ENCODE measurements at regions not wholly inside any gene's neighbourhood (a gene's known extent, or its start where the extent isn't known, plus 50 kb on each side); places are given as distances from the start of the nearest gene placed in this dataset.

DNA sequence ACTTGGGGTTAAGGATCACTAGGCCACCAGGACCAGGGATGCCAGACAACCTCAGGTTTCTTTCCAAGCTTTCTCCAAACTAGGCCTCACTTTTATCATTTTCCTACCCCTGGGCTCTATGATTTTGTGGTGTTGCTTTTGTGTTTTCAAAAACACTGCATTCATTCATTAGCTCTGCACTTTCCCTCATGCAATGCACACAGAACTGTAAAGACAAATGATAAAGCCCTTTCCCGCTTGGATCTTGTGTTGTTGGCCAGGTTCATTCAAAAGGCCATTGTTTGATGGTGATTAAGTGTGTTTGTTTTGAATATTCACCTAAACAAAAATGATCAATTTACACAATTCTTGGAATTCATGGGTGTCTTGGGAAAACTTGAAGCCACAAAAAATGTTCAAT is 210.7 kb upstream of the TNP1 start:
- no peak for DNase-seq

DNA sequence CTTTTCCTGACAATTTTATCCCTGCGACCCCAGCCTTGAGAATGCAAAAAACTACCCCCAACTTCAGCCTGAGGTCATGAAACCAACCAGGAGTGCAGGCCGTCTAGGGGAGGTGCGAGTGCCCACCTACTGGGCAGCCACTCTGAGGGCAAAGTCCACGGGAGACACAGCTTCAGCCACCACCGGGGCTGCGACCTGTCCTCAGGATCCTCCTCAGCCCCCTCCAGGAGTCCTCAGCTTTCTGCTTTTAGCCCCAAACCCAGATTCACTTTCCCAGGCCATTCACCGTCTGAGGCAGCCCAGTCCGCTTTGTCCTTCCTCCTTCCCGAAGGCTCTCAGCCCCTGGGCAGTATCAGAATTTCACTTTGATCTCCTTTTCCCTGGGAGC is 210.2 kb upstream of the TNP1 start:
- DNase-seq = no peak

DNA sequence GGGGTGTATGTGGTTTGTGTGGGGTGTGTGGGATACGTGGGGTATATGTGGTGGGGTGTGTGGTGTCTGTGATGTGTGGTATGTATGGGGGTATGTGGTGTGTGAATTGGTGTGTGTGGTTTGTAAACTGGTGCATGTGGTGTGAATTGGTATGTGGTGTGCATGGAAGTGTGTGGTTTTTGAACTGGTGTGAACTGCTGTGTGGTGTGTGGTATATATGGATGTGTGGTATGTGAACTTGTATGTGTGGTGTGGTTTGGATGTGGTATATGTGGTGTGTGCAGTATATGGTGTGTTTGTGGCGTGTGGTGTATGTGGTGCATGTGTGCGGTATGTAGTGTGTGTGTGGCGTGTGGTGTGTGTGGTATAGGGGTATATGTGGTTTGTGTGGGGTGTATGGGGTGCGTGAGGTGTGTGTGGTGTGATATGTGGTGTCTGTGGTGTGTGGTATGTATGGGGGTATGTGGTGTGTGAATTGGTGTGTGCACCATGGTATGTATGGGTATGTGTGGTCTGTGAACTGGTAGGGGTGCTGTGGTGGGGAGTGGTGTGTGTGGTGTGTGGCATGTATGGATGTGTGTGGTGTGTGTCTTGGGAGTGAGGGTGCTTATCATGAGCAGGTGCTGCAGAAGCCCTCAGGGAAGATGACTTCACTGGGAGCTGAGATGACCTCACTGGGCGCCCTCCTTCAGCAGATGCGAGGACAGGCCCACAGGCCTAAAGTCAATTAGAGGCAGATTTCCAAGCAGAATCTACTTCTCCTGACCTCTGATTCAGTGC is 209.6 kb upstream of the TNP1 start:
- DNase-seq = no peak

DNA sequence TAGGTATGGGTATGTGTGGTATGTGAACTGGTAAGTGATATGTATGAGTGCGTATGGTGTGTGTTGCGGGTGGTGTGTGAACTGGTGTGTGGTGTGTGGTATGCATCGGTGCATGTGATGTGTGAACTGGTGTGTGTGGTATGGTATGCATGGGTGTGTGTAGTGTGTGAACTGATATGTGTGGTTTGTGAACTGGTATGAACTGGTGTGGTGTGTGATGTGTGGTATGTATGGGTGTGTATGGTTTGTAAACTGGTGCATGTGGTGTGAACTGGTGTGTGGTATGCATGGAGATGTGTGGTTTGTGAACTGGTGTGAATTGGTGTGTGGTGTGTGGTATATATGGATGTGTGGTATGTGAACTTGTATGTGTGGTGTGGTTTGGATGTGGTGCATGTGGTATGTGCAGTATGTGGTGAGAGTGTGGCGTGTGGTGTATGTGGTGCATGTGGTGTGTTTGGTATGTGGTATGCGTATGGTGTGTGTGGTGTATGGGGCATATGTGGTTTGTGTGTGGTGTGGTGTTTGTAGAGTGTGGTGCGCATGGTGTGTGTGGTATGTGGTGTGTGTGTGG is 208.9 kb upstream of the TNP1 start:
- DNase-seq = no peak

DNA sequence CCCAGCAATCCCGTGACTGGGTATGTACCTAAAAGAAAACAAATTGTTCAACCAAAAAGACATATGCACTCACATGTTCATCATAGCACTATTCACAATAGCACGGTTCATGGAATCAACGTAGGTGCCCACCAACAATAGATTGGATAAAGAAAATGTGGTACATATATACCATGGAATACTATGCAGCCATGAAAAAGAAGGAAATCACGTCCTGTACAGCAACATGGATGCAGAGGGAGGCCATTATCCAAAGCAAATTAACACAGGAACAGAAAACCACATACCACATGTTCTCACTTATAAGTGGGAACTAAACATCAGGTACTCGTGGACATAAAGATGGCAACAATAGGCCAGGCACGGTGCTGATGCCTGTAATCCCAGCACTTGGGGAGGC is 207.9 kb upstream of the TNP1 start:
- no peak for DNase-seq

DNA sequence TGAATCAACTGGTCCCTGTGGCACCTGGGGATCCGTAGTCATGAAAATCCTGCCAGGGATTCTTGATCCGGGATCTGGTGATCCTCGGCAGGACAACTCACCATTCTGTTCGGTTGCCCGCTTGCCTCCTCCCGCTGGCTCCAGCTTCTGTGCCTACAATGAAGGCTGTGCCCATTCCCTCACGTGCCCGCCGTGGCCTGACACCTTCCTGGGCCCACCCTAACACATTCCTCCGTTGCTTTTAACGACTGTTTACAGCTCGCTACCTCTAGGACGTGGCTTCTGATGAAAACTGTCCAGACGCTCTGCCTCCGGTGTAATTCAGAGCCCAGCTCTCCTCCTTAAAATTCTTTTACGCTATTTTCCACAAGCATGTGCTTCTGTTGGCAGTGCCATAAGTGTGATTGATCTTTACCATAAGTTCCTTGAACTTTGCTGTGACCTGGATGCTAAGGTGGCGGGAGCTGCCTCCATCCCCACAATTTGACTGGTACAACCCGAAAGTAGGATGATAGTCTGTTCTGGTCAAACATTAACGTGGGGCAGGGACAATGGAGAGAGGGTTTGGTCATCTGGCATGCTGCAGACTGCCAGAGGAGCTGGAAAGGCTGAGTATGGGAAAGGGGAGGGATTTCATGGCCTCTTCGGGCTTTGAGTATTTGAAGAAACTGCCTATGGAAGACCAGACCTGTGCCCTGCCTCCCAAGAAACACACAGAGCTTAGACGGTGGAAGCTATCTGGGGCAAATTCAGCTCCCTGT is 206.8 kb upstream of the TNP1 start:
- DNase-seq = no peak

DNA sequence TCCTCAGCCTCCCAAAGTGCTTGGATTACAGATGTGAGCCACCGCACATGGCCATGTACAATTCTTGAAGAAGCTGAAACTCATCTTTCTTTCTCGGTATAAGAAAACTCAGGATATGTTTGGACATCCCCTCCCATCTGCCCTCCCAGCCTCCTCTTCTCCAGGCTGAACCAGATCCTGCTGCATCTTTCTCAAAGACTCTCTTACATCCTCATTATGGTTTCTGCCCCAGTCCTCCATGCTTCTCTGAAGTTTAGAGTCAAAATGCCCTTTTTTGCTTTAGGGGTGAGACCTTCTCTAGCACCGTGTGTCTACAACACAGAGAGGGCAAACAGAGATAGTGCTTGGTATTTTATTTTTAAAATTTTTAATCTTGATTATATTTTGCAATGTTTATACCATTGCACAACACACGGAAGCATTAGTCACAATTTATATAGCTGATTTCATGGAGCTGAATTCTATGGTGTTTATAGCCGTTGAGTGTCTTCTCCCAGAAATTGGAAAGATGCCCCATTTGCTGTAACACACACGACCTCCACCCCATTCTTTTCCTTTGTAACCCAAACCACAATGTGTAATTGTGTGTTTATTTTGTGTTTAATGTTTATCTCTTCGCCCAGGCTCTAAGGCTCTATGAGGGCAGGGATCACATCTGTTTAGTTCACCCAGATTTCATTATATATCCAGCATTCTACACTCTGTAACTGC is 206.0 kb upstream of the TNP1 start:
- DNase-seq = no peak

DNA sequence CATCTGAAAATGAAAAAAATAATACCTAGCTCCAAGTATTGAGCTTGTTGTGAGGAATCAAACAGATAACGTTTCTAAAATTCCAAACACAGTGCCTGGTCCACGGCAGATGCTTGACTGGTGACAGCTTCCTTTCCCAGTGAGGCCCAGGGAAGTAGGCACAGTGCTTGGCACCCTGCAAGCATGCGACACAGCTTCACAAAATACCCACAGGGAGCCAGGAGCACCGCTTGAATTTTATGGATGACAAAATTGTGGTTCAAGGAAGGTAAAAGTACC is 205.1 kb upstream of the TNP1 start:
- peak in 1 of 58 donors; percentile 33 for DNase-seq

DNA sequence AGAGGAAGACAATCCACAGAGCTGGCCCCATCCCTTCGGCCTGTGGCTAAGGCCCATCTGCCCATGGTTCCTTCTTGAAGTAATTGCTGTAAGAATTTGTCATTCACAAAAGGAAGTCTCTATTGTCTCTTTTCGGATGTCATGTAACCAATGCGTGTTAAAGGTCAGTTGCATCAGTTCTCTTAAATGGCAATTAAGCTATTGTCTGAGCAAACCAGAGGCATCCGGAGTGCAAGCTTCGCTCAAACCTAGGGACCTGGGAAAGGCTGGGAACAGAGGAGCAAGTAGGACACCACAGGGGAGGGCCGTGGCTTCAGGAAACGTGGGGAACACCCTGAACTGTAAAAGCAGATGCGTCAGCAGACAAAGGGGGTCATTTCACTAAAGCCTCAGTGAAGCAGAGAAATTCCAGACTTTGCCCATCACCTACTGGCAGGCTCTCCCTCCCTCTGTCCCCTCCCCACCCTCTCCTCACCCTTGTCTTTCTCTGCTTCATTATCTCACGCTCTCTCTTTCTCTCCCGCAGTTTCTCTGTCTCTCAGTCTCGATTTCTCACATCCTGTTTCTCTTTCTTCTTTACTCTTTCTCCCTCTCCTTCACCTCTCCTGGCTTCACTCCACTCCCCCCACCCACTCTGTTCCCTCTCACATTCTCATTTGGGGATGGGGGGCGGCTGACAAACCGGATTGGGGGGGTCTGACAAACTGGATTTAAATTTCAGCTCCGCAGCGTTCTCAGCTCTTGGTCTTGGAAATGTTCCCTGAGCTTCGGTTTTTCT is 204.6 kb upstream of the TNP1 start:
- DNase-seq = no peak

DNA sequence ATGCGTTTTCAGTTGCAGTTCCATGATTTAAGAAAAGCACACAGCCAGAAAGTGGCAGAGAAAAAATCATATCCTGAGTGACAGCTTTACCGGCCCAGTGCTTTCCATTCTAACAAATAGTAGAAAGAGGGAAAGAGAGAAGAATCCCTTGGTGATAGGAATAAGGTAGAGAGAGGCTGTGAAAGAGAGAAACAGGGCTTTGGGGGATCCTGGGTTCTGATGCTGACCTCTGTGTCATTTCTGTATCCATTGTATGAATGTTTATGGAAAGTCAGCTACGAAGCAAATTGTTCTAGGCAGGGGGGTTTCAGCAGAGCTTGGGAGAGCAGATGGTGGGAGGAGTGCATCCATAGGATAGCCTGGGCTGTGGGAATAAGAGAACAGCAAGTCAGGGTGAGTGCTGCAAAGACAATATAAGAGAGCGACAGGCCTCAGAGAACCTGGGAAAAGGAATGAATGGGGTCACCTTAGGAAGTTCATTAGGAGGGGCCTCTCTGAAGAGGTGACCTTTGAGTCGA is 203.4 kb upstream of the TNP1 start:
- DNase-seq = no peak

DNA sequence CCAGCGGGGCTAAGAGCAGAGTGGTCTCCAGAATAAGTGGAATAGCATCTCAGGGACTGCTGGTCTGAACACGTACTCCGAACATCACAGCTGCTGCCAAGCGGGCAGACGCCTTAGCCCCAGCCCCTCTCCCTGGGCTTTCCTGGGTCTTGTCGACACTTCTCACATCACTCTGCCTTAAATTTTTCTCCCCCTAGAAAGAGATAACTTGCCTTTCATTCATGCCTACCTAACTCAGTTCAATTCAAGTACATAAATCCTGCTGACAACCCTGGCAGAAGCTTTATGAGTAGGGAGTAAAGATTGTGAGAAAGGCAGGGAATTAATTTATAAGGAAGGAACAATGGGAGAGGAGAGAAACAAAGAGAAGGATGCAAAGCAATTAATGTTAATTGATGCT is 202.9 kb upstream of the TNP1 start:
- no peak for DNase-seq

DNA sequence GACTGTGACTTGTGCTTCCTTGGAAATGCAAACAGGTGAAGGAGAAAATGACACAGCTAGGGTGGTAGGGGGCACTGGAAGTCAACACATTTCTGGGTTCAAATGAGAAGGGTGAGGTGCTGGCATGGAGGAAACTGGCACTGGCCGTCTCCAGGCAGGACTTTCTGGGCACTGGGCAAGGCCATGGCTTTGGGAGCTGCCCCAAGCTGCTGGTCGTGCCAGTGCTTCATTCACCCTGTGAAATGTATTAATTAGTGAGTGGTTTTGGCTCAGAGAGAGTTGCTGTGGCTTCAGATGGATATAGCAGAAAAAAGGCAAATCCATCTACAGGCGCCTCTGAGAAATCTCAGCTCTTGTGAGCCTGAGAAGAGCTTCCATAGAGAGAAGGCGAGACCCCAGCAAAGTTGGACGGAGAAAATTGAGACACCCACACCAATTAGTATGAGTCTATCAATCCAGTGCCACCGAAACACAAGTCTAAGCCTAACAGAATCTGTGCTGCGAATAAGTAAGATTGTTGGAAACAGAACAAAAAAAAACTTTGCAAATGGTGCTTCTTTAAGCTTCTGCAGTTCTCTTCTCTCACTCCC is 202.1 kb upstream of the TNP1 start:
- DNase-seq = peak in 48 of 58 donors; percentile 4 to 81 (median 44)

DNA sequence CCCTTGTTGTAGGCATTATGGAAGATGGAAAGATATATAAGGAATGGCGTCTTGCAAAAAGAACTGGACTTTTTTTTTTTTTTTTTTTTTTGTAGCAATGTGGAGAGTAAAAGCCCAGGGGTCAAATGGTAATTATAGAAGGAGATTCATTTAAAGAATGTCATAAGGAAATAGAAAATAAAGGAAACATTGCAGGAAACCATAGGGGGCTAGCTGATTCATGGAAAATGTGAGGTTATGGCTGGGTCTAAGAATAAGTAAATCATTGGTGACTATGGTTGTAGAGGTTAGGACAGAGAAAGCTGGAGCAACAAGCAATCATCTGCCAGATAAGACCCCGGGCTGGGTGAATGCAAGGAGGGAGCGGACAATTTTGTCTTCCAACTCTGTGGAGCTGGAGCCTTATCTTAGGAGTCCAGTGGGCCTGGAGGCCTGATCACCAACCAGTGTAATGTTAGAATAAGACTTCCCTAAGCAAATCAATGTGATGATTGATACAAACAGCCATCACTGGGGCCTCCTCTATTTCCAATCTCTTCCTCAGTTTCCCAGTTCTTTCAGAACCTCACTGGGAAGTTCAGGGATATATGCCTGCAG is 201.2 kb upstream of the TNP1 start:
- DNase-seq = no peak

DNA sequence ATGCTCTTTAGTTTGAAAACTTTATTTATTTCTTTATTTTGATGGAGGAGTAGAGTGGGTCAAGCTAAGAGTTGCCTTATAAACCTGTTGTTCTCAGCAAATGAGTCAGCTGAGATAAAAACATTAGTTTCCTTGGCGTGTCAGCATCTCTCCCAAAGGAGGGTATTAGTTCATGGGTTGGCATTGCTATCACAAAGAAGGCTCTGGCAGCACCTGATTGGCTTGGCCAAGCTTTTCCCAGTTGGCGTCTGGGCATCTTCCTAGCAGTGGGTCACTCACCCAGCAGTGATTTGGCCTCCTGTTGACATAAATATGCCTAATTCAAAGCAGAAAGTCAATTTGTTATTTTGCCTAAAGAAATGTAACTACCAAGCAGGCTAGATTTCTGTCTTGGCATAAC is 200.7 kb upstream of the TNP1 start:
- DNase-seq = no peak

DNA sequence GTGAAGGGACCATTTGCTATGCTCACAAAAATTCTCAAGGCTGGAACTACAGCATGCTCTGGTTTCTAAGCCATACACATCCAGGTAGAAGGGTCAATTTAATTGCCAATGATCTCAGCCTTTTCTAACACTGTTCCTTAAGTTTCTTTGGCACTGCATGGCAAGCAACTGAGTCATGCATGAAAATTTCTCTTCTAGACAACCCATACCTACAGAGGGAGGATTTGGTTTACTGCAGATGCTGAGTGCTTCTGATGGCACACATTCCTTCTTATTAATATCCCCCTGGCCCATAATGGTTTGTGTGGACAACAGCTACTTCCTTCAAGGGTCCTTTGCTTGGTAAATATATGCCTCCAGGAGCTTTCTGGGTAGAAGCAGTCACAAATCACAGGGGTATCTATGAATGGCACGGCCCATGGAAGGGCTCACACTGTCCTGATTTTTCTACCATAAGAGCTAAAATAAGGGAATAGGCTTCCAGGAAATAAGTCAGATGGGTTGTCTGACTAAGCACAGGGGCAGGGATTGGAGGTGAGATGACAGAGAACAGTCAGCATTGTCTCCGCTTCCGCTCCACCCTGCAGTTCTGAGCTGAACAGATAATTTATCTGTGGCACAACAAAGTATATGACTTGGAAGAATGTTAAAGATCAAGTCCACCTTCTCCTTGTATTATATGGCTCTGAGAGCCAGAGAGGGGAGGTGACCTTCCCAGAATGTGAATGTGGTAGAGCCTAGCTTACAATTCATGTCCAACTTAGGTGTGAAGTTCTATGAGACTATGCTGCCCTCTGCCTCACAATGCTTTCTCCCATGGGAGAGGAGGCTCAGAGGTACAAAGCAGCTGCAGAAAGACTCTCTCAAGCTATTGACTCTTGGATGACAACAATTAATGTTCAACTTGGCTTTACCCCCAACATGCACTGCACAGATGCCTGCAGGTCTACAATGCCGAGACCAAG is 199.2 kb upstream of the TNP1 start:
- DNase-seq = no peak

DNA sequence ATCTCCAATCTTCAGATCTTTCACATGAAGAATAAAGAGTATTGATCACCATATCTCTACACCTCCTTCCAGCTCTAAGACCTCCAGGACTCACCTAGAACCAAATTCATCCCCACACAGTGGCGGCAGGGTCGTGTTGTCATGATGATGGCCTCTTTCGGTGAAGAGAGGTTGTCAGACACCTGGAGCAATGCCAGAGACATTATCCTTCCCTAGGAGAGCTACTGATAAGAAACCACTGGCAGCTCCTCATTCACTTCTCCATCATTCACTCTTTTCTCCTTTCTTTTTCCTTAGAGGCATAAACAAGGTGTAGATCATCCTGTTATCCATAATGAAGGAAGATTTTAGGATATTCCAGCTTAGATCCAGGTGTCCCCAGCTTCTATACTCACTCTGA is 197.9 kb upstream of the TNP1 start:
- DNase-seq = no peak

DNA sequence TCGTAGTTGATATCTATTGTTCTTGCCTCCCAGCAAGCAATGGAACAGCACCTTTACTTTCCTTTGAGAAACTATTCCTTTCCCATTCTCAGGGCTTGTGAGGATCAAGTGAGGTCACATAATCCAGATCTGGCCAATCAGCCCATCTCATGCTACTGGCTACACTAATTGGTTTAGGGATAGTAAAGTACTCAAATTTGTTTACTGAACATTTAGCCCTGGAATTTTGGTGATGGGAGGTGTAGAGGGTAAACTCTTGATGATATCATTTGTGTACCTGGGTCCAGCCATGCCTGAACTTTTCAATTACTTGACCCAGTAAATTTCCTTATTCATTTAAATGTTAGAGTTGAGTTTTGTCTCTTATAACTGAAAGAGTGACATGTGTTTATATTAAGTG is 195.8 kb upstream of the TNP1 start:
- no peak for DNase-seq

DNA sequence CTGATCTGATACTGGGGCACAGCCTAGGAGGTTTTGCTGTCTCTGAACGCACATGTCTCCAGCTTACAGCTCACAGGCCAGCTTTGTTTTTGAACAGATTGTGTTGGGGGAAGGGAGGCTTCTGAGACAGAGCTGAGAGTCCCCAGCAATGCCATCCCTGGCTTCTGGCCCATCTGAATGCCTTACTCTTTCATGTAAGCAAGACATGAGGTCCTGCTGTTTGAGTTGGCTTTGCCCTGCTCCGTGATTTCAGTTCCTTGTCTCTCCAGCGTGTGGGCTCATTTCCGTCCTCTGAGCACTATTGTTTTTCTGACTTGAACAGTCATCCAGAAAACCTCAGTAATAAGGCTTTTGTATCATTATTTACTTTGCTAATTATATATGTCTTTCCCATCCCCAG is 194.9 kb upstream of the TNP1 start:
- DNase-seq = peak in 3 of 58 donors; percentile 7 to 16 (median 14)
